ENCODE measurements at regions not wholly inside any gene's neighbourhood (a gene's known extent, or its start where the extent isn't known, plus 50 kb on each side); places are given as distances from the start of the nearest gene placed in this dataset.

- no peak for DNase-seq (ENCODE audit: low read depth in 1 of 2, low spot score in 1 of 2)
These were observed 64.9 kb upstream of the SUCLG2 start for GRCh38 chr3:67719333-67719732.

- no peak for DNase-seq (ENCODE audit: low read depth in 1 of 2, low spot score in 1 of 2)
These were observed 61.6 kb upstream of the SUCLG2 start for GRCh38 chr3:67715971-67716370.

GRCh38 chr3:67713764-67714469 lies 59.5 kb upstream of the SUCLG2 start:
- DNase-seq (ENCODE audit: low read depth in 1 of 2, low spot score in 1 of 2): no peak

GRCh38 chr3:67712259-67712658 lies 57.8 kb upstream of the SUCLG2 start:
- DNase-seq (ENCODE audit: low read depth in 1 of 2, low spot score in 1 of 2): no peak

- DNase-seq (ENCODE audit: low read depth in 1 of 2, low spot score in 1 of 2): no peak
These were observed 56.0 kb upstream of the SUCLG2 start for GRCh38 chr3:67710396-67710795.

- no peak for DNase-seq (ENCODE audit: low read depth in 1 of 2, low spot score in 1 of 2)
These were observed 52.5 kb upstream of the SUCLG2 start for GRCh38 chr3:67706934-67707333.

- no peak for DNase-seq (ENCODE audit: low read depth in 1 of 2, low spot score in 1 of 2)
These were observed 49.9 kb upstream of the SUCLG2 start for GRCh38 chr3:67704322-67704721.

All from activated T-helper 1 cell treated with anti-CD3 and anti-CD28 coated beads, Interleukin-2, amount 50 U/mL, for 16 hours (primary cell).